Progenitor cell of endocrine pancreas (in vitro differentiated cells): ENCODE measurements at regions not wholly inside any gene's neighbourhood (a gene's known extent, or its start where the extent isn't known, plus 50 kb on each side); places are given as distances from the start of the nearest gene placed in this dataset.

Experiments
- DNase-seq: peaks from one replicate; pipeline ENCODE4 v3.0.0; 2021; ENCODE audit warnings: low spot score; ENCODE audit not compliant: unreplicated experiment
- H3K27ac Mint-ChIP-seq: 2 replicates; pipeline ENCODE4 v1.8.0; 2021; ENCODE audit warnings: mild to moderate bottlenecking, moderate library complexity, mixed read lengths
- H3K27me3 Mint-ChIP-seq: 2 replicates; pipeline ENCODE4 v1.8.0; 2021; ENCODE audit warnings: mixed read lengths
- H3K36me3 Mint-ChIP-seq: 2 replicates; pipeline ENCODE4 v1.8.0; 2022; ENCODE audit warnings: mixed read lengths; ENCODE audit not compliant: insufficient read depth
- H3K4me1 Mint-ChIP-seq: 2 replicates; pipeline ENCODE4 v1.8.0; 2021; ENCODE audit warnings: low read depth, mixed read lengths
- H3K4me3 Mint-ChIP-seq: 2 replicates; pipeline ENCODE4 v1.8.0; 2021; ENCODE audit warnings: low read depth, mild to moderate bottlenecking, moderate library complexity, mixed read lengths
- H3K9me3 Mint-ChIP-seq: 2 replicates; pipeline ENCODE4 v1.8.0; 2021; ENCODE audit warnings: low read depth, mixed read lengths
- TF ChIP-seq, protein P1 (sequence below): fragments of 200-600 bp; sonication (generic); IDR thresholded peaks from one replicate; pipeline ENCODE4 v1.5.0; 2021; ENCODE audit warnings: antibody characterized with exemption, mild to moderate bottlenecking; ENCODE audit not compliant: unreplicated experiment

GRCh38 chr4:27917381-27917780 is 1056.7 kb downstream of the STIM2 start:
- TF ChIP-seq, protein P1, sequence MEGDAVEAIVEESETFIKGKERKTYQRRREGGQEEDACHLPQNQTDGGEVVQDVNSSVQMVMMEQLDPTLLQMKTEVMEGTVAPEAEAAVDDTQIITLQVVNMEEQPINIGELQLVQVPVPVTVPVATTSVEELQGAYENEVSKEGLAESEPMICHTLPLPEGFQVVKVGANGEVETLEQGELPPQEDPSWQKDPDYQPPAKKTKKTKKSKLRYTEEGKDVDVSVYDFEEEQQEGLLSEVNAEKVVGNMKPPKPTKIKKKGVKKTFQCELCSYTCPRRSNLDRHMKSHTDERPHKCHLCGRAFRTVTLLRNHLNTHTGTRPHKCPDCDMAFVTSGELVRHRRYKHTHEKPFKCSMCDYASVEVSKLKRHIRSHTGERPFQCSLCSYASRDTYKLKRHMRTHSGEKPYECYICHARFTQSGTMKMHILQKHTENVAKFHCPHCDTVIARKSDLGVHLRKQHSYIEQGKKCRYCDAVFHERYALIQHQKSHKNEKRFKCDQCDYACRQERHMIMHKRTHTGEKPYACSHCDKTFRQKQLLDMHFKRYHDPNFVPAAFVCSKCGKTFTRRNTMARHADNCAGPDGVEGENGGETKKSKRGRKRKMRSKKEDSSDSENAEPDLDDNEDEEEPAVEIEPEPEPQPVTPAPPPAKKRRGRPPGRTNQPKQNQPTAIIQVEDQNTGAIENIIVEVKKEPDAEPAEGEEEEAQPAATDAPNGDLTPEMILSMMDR, result no peak
- DNase-seq, result no peak
- Mint-ChIP-seq H3K4me3 (no peak overlapping the region), H3K9me3 (no peaks in the 10 kb centered on the region), H3K36me3 (no peaks in the 10 kb centered on the region), H3K27ac (no peak overlapping the region), H3K27me3 (no peaks in the 10 kb centered on the region), H3K4me1 (no peaks in the 10 kb centered on the region)

GRCh38 chr4:27921231-27921630 is 1060.6 kb downstream of the STIM2 start:
- Mint-ChIP-seq H3K27me3 (no peaks in the 10 kb centered on the region), H3K36me3 (no peaks in the 10 kb centered on the region), H3K9me3 (no peaks in the 10 kb centered on the region), H3K4me1 (no peaks in the 10 kb centered on the region), H3K4me3 (no peak overlapping the region), H3K27ac (no peak overlapping the region)
- TF ChIP-seq, protein P1, result no peak
- no peak for DNase-seq

DNA sequence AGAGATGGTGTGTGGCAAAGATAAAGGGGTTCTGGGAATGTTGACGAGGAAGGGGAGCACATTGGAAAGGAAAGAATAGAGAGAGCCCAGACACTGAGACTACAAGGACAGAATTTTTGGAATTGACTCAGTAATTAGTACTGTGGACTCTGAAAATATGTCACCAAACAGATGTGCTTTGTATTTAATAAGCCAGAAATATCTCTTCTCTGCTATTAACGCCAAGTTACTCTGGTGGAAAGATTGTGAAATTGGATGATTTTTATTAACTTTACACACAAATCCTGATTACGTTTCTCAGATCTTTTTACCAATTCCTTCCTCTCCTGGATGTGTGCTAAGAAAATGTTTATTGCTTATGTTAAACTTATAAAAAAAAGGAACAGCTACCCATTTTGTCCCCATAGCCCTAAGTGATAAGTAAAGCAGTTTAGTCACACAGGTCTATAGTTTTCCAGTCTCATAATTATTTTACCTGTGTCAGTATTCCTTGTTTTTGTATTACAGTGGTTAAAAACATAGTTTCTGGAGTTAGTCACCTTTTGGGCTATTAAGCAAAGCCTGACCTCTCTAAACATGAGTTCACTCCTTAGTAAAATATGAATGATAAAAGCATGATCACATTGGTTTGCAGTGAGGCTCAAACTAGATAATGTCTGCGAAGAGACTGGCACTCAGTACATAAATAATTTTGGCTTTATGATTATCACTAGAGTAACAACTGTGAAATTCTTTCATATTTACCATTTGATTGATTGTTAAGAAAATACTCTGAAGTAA is 1068.3 kb downstream of the STIM2 start:
- Mint-ChIP-seq H3K9me3 (no peaks in the 10 kb centered on the region), H3K4me1 (no peaks in the 10 kb centered on the region), H3K4me3 (no peak overlapping the region), H3K27me3 (no peaks in the 10 kb centered on the region), H3K27ac (no peak overlapping the region), H3K36me3 (no peaks in the 10 kb centered on the region)
- TF ChIP-seq, protein P1, result no peak
- DNase-seq, result no peak

DNA sequence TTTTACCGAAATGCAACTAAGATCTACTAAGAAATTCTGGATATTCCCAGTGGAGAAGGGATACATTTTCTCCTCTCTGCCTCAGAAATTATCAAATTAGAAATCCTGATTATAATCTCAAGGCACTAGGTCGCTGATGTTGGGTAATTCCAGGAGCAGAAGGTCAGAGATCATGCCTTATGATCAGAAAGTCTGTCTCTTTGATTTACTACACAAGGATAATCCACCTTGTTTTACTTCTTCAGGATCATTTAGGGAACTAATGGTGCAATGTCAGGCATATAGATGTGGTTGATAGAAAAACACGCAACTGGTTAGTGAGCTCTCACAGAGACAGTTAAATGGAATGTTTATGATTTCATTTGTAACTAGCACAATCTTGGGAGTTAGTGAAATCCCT is 1069.7 kb downstream of the STIM2 start:
- H3K36me3 Mint-ChIP-seq, result no peaks in the 10 kb centered on the region
- no peaks in the 10 kb centered on the region for H3K9me3 Mint-ChIP-seq
- TF ChIP-seq, protein P1, result no peak
- H3K27ac Mint-ChIP-seq, result no peak overlapping the region
- H3K4me3 Mint-ChIP-seq, result no peak overlapping the region
- no peaks in the 10 kb centered on the region for H3K27me3 Mint-ChIP-seq
- DNase-seq, result no peak
- no peaks in the 10 kb centered on the region for H3K4me1 Mint-ChIP-seq

- Mint-ChIP-seq H3K27me3 (no peaks in the 10 kb centered on the region), H3K9me3 (no peaks in the 10 kb centered on the region), H3K4me3 (no peak overlapping the region), H3K27ac (no peak overlapping the region), H3K4me1 (no peaks in the 10 kb centered on the region), H3K36me3 (no peaks in the 10 kb centered on the region)
- TF ChIP-seq, protein P1, result no peak
- no peak for DNase-seq
These were observed 1070.3 kb downstream of the STIM2 start for GRCh38 chr4:27930976-27931375.
